ENCODE measurements at regions not wholly inside any gene's neighbourhood (a gene's known extent, or its start where the extent isn't known, plus 50 kb on each side); places are given as distances from the start of the nearest gene placed in this dataset.
A peak's percentile ranks its signal among the peaks of the same experiment; 100 is the strongest.

DNA sequence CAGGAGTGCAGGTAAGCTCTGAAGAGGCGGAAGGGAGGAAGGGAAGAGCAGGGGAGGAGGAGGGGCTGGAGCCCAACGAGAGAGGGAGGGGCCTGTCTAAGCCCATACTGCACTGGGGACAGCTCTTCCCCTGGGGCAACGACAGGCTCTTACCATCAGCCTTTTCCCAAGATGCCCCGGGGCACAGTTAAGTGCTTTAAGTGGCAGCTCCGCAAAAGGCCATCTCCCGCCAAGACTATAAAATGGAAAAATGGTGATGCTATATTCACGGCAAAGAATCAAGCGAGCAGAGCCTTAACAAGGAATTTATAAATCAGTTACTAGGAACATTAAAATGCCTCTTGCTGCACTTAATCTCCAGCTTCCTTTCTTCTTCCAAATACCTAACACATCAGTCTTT lies 110.2 kb upstream of the NLRP1 start (continued):
- TF ChIP-seq, protein P1, sequence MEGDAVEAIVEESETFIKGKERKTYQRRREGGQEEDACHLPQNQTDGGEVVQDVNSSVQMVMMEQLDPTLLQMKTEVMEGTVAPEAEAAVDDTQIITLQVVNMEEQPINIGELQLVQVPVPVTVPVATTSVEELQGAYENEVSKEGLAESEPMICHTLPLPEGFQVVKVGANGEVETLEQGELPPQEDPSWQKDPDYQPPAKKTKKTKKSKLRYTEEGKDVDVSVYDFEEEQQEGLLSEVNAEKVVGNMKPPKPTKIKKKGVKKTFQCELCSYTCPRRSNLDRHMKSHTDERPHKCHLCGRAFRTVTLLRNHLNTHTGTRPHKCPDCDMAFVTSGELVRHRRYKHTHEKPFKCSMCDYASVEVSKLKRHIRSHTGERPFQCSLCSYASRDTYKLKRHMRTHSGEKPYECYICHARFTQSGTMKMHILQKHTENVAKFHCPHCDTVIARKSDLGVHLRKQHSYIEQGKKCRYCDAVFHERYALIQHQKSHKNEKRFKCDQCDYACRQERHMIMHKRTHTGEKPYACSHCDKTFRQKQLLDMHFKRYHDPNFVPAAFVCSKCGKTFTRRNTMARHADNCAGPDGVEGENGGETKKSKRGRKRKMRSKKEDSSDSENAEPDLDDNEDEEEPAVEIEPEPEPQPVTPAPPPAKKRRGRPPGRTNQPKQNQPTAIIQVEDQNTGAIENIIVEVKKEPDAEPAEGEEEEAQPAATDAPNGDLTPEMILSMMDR (conservative IDR thresholded peaks at IDR 0.05; ENCODE audit: low read depth in 2 of 2), result no peak

DNA sequence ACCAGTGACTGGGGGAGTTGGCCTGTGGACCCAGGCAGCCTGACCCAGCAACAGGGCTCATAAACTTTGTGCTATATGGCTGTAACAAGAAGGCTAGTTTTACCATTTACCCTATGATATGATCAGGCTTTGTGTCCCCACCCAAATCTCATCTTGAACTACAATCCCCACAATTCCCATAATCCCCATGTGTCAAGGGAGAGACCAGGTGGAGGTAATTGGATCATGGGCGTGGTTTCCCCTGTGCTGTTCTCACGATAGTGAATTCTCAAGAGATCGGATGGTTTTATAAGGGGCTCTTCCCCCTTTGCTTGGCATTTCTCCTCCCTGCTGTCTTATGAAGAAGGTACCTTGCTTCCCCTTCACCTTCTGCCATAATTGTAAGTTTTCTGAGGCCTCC lies 111.2 kb upstream of the NLRP1 start:
- no peaks in the 10 kb centered on the region for H3K9me2 ChIP-seq (ENCODE audit: insufficient read depth)
- ATAC-seq (peak; percentile 9; the same call in 1 of the 3 replicates), DNase-seq (ENCODE audit: low spot score) (peak; percentile 71)
- no peaks in the 10 kb centered on the region for H3K36me3 ChIP-seq (ENCODE audit: insufficient read depth)
- Mint-ChIP-seq H3K4me3 (peak overlapping the region; percentile 60), H3K27me3 (ENCODE audit: insufficient read depth, low read depth, poor library complexity) (peaks cover 2% of the 10 kb centered on the region), H3K27ac (peak overlapping the region; percentile 53), H3K36me3 (ENCODE audit: low read depth) (no peaks in the 10 kb centered on the region), H3K9me3 (peaks cover 7% of the 10 kb centered on the region; the same call in 2 of the 3 replicates), H3K4me1 (peaks cover 30% of the 10 kb centered on the region)
- no peaks in the 10 kb centered on the region for H4K20me1 ChIP-seq (replicated peaks; ENCODE audit: insufficient read depth)
- no peaks in the 10 kb centered on the region for H3K79me2 ChIP-seq (replicated peaks; ENCODE audit: insufficient read depth)
- H3K4me3 ChIP-seq, result no peak overlapping the region
- no peak for TF ChIP-seq CREB1 (CRISPR knock-in tag; IDR thresholded peaks at IDR 0.05; ENCODE audit: low read depth)
- TF ChIP-seq, protein P2, sequence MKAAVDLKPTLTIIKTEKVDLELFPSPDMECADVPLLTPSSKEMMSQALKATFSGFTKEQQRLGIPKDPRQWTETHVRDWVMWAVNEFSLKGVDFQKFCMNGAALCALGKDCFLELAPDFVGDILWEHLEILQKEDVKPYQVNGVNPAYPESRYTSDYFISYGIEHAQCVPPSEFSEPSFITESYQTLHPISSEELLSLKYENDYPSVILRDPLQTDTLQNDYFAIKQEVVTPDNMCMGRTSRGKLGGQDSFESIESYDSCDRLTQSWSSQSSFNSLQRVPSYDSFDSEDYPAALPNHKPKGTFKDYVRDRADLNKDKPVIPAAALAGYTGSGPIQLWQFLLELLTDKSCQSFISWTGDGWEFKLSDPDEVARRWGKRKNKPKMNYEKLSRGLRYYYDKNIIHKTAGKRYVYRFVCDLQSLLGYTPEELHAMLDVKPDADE (IDR thresholded peaks at IDR 0.05), result peak; percentile 28; the same call in 1 of the 2 replicates
- TF ChIP-seq EZH2 (IDR thresholded peaks at IDR 0.05; ENCODE audit: low read depth, unreplicated experiment), result no peak
- TF ChIP-seq, protein P1 (conservative IDR thresholded peaks at IDR 0.05; ENCODE audit: low read depth in 2 of 2), result no peak
- 0 out of 2 replicates have a peak, but pooled peaks cover 3% of the 10 kb centered on the region for H3F3A ChIP-seq (replicated peaks; ENCODE audit: low read depth)
- peaks cover 18% of the 10 kb centered on the region for H3K4me1 ChIP-seq (ENCODE audit: insufficient read depth)
- peak overlapping the region; percentile 33; the same call in 1 of the 2 replicates for H2AFZ ChIP-seq
- H3K27ac ChIP-seq (ENCODE audit: low read depth), result no peak overlapping the region
- H3K27me3 ChIP-seq (ENCODE audit: insufficient read depth), result no peaks in the 10 kb centered on the region
- H3K4me2 ChIP-seq, result 0 out of 2 replicates have a peak overlapping the region, but pooled peaks have one; percentile 39

DNA sequence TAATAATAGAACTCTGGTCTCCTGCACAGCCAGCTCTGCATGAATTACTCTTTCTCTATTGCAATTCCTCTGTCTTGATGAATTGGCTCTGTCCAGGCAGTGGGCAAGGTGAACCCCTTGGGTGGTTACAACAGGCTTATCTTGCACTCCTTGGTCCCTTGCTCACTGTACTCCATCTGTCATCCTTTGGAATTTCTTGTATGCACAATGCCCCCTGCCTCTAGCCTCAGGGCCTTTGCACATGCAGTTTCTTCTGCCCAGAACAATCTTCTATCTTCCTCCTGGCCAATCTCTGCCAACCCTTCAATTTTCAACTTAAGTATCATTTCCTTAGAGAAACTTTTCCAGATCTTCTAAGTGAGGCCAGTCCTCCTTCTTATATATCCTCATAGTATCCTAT lies 114.7 kb upstream of the NLRP1 start:
- Histone ChIP-seq H4K20me1 (replicated peaks; ENCODE audit: insufficient read depth) (no peaks in the 10 kb centered on the region), H3K4me3 (0 out of 2 replicates have a peak overlapping the region, but pooled peaks have one; percentile 29), H3K27me3 (ENCODE audit: insufficient read depth) (no peaks in the 10 kb centered on the region), H3K36me3 (ENCODE audit: insufficient read depth) (no peaks in the 10 kb centered on the region), H3K27ac (ENCODE audit: low read depth) (no peak overlapping the region; the same call in 1 of the 2 replicates), H3K79me2 (replicated peaks; ENCODE audit: insufficient read depth) (no peaks in the 10 kb centered on the region), H3K4me1 (ENCODE audit: insufficient read depth) (peaks cover 24% of the 10 kb centered on the region), H3K9me2 (ENCODE audit: insufficient read depth) (no peaks in the 10 kb centered on the region), H3K4me2 (peak overlapping the region; percentile 68), H2AFZ (no peak overlapping the region; the same call in 1 of the 2 replicates), H3F3A (replicated peaks; ENCODE audit: low read depth) (0 out of 2 replicates have a peak, but pooled peaks cover 3% of the 10 kb centered on the region)
- no peak for ATAC-seq
- H3K27me3 Mint-ChIP-seq (ENCODE audit: insufficient read depth, low read depth, poor library complexity), result peaks cover 2% of the 10 kb centered on the region
- peaks cover 45% of the 10 kb centered on the region for H3K4me1 Mint-ChIP-seq
- peaks cover 13% of the 10 kb centered on the region for H3K9me3 Mint-ChIP-seq
- H3K27ac Mint-ChIP-seq, result no peak overlapping the region
- 0 out of 3 replicates have a peak, but pooled peaks cover 6% of the 10 kb centered on the region for H3K36me3 Mint-ChIP-seq (ENCODE audit: low read depth)
- no peak for DNase-seq (ENCODE audit: low spot score)
- H3K4me3 Mint-ChIP-seq, result no peak overlapping the region
- TF ChIP-seq ZNF114 (CRISPR knock-in tag; IDR thresholded peaks at IDR 0.05) (no peak), ZNF331 (CRISPR knock-in tag; IDR thresholded peaks at IDR 0.05; ENCODE audit: low read depth) (no peak), NANOG (IDR thresholded peaks at IDR 0.05; ENCODE audit: borderline replicate concordance) (no peak)
- TF ChIP-seq, protein P3, sequence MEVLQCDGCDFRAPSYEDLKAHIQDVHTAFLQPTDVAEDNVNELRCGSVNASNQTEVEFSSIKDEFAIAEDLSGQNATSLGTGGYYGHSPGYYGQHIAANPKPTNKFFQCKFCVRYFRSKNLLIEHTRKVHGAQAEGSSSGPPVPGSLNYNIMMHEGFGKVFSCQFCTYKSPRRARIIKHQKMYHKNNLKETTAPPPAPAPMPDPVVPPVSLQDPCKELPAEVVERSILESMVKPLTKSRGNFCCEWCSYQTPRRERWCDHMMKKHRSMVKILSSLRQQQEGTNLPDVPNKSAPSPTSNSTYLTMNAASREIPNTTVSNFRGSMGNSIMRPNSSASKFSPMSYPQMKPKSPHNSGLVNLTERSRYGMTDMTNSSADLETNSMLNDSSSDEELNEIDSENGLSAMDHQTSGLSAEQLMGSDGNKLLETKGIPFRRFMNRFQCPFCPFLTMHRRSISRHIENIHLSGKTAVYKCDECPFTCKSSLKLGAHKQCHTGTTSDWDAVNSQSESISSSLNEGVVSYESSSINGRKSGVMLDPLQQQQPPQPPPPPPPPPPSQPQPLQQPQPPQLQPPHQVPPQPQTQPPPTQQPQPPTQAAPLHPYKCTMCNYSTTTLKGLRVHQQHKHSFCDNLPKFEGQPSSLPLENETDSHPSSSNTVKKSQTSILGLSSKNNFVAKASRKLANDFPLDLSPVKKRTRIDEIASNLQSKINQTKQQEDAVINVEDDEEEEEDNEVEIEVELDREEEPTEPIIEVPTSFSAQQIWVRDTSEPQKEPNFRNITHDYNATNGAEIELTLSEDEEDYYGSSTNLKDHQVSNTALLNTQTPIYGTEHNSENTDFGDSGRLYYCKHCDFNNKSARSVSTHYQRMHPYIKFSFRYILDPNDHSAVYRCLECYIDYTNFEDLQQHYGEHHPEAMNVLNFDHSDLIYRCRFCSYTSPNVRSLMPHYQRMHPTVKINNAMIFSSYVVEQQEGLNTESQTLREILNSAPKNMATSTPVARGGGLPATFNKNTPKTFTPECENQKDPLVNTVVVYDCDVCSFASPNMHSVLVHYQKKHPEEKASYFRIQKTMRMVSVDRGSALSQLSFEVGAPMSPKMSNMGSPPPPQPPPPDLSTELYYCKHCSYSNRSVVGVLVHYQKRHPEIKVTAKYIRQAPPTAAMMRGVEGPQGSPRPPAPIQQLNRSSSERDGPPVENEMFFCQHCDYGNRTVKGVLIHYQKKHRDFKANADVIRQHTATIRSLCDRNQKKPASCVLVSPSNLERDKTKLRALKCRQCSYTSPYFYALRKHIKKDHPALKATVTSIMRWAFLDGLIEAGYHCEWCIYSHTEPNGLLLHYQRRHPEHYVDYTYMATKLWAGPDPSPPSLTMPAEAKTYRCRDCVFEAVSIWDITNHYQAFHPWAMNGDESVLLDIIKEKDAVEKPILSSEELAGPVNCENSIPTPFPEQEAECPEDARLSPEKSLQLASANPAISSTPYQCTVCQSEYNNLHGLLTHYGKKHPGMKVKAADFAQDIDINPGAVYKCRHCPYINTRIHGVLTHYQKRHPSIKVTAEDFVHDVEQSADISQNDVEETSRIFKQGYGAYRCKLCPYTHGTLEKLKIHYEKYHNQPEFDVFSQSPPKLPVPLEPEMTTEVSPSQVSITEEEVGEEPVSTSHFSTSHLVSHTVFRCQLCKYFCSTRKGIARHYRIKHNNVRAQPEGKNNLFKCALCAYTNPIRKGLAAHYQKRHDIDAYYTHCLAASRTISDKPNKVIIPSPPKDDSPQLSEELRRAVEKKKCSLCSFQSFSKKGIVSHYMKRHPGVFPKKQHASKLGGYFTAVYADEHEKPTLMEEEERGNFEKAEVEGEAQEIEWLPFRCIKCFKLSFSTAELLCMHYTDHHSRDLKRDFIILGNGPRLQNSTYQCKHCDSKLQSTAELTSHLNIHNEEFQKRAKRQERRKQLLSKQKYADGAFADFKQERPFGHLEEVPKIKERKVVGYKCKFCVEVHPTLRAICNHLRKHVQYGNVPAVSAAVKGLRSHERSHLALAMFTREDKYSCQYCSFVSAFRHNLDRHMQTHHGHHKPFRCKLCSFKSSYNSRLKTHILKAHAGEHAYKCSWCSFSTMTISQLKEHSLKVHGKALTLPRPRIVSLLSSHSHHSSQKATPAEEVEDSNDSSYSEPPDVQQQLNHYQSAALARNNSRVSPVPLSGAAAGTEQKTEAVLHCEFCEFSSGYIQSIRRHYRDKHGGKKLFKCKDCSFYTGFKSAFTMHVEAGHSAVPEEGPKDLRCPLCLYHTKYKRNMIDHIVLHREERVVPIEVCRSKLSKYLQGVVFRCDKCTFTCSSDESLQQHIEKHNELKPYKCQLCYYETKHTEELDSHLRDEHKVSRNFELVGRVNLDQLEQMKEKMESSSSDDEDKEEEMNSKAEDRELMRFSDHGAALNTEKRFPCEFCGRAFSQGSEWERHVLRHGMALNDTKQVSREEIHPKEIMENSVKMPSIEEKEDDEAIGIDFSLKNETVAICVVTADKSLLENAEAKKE (CRISPR knock-in tag; IDR thresholded peaks at IDR 0.05), result no peak
